Panc1 (cell line): ENCODE measurements at regions not wholly inside any gene's neighbourhood (a gene's known extent, or its start where the extent isn't known, plus 50 kb on each side); places are given as distances from the start of the nearest gene placed in this dataset.

Source experiments
- ATAC-seq: fragments of 200-7000 bp; cut with Tn5 transposase; 2 replicates; pipeline ENCODE4 v1.9.1; 2020; ENCODE audit warnings: mild to moderate bottlenecking, moderate library complexity
- BruUV-seq: library from RNA; stranded (reverse); fragments of 400-500 nt; replicated peaks from 2 replicates; lab custom pipeline; 2021; lab: Mats Ljungman, UMichigan
- CTCF ChIA-PET: fragments of 300-600 bp; sonication (Branson Sonifier 250); formaldehyde crosslinking; loops from one replicate; lab custom pipeline; 2022; ENCODE audit warnings: antibody characterized with exemption; lab: Charles Lee
- POLR2A ChIA-PET: fragments of 300-600 bp; sonication (Branson Sonifier 250); formaldehyde crosslinking; loops from one replicate; lab custom pipeline; 2022; ENCODE audit warnings: antibody characterized with exemption; lab: Charles Lee
- DNase-seq: peaks from one replicate; pipeline ENCODE4 v3.0.0-alpha.2; 2010; ENCODE audit warnings: low read depth, low spot score
- H3K27ac ChIP-seq: 2 replicates; pipeline ENCODE4 v1.5.1; 2011; ENCODE audit warnings: mild to moderate bottlenecking, low read length, inconsistent platforms
- H3K27me3 ChIP-seq: fragments of 200-500 bp; sonication (Bioruptor generic); 2 replicates; pipeline ENCODE4 v1.6.0; 2014; ENCODE audit warnings: low read length, inconsistent platforms; ENCODE audit not compliant: control insufficient read depth, insufficient read depth
- H3K36me3 ChIP-seq: fragments of 200-500 bp; sonication (Bioruptor generic); 2 replicates; pipeline ENCODE4 v1.5.1; 2014; ENCODE audit warnings: inconsistent platforms, mild to moderate bottlenecking, low read length, moderate library complexity; ENCODE audit not compliant: control insufficient read depth, insufficient read depth
- H3K4me1 ChIP-seq: 2 replicates; pipeline ENCODE4 v1.5.1; 2011; ENCODE audit warnings: inconsistent platforms, mild to moderate bottlenecking, low read length, moderate library complexity; ENCODE audit not compliant: control insufficient read depth, insufficient read depth
- H3K4me3 ChIP-seq, 2 experiments: 2 replicates each; pipeline ENCODE4 v1.5.1; 2011 to 2012; ENCODE audit warnings: low read depth in 2 of 2, low read length in 2 of 2, mild to moderate bottlenecking in 2 of 2, inconsistent platforms in 1 of 2, moderate library complexity in 1 of 2
- H3K9me3 ChIP-seq: fragments of 200-500 bp; sonication (Bioruptor generic); 2 replicates; pipeline ENCODE4 v1.5.1; 2014; ENCODE audit warnings: low read depth, mild to moderate bottlenecking, inconsistent platforms, low read length, moderate library complexity; ENCODE audit not compliant: control insufficient read depth, insufficient read depth
- POLR2AphosphoS5 ChIP-seq: IDR thresholded peaks from 2 replicates; pipeline ENCODE4 v1.6.1; 2012; ENCODE audit warnings: mild to moderate bottlenecking, low read depth, low read length, moderate library complexity
- SIN3A ChIP-seq: IDR thresholded peaks from 2 replicates; pipeline ENCODE4 v1.6.1; 2012; ENCODE audit warnings: low read depth, mild to moderate bottlenecking, low read length, moderate library complexity, borderline replicate concordance; ENCODE audit not compliant: insufficient read depth
- TCF7L2 ChIP-seq: IDR thresholded peaks from 2 replicates; pipeline ENCODE4 v1.6.1; 2011; ENCODE audit warnings: mild to moderate bottlenecking, low read depth, low read length, inconsistent platforms
- in situ Hi-C: cut with HindIII; loops from 2 replicates; pipeline ENCODE4 v1.10.0; 2016; ENCODE audit warnings: low sequenced_read_pairs, low pct_unique_long_range_greater_than_20kb
- intact Hi-C: fragments of 100-400 bp; cut with micrococcal nuclease; formaldehyde crosslinking; loops from one replicate; pipeline ENCODE4 v1.10.0; 2022; ENCODE audit not compliant: unreplicated experiment
- TF ChIP-seq, protein P1 (sequence below), 2 experiments: IDR thresholded peaks; 2 replicates each; pipeline ENCODE4 v1.6.1; 2011 to 2012; ENCODE audit warnings: low read depth in 2 of 2, control low read depth in 1 of 2, low read length in 1 of 2, mild to moderate bottlenecking in 1 of 2, moderate library complexity in 1 of 2; ENCODE audit not compliant: insufficient read depth in 1 of 2
- TF ChIP-seq, protein P2 (sequence below): fragments of 450-650 bp; IDR thresholded peaks from 2 replicates; pipeline ENCODE4 v1.5.1; 2017; ENCODE audit warnings: mild to moderate bottlenecking

DNA sequence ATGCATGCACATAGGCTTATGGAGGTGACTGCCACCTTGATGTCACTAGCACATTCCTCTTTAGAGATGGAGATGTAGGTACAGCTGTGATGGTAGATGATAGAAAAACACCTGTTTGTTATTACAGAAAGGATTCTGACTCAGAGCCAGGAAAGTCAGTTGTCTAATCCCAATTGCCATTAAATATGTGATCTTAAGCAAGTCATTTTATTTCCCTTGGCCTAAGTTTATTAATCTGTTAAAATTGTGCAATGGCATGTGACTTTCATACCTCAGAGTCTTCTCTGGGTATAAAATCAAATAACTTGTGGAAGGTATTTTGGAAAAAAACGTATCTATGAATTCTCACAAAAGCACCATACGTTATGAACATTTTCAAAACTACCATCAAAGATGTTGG, 123.9 kb upstream of the BET1 start:
- H3K9me3 ChIP-seq: no peaks in the 10 kb centered on the region
- CTCF ChIA-PET: no interaction called here
- ATAC-seq (no peak), DNase-seq (no peak)
- no peak overlapping the region for H3K27ac ChIP-seq
- TF ChIP-seq, protein P1, sequence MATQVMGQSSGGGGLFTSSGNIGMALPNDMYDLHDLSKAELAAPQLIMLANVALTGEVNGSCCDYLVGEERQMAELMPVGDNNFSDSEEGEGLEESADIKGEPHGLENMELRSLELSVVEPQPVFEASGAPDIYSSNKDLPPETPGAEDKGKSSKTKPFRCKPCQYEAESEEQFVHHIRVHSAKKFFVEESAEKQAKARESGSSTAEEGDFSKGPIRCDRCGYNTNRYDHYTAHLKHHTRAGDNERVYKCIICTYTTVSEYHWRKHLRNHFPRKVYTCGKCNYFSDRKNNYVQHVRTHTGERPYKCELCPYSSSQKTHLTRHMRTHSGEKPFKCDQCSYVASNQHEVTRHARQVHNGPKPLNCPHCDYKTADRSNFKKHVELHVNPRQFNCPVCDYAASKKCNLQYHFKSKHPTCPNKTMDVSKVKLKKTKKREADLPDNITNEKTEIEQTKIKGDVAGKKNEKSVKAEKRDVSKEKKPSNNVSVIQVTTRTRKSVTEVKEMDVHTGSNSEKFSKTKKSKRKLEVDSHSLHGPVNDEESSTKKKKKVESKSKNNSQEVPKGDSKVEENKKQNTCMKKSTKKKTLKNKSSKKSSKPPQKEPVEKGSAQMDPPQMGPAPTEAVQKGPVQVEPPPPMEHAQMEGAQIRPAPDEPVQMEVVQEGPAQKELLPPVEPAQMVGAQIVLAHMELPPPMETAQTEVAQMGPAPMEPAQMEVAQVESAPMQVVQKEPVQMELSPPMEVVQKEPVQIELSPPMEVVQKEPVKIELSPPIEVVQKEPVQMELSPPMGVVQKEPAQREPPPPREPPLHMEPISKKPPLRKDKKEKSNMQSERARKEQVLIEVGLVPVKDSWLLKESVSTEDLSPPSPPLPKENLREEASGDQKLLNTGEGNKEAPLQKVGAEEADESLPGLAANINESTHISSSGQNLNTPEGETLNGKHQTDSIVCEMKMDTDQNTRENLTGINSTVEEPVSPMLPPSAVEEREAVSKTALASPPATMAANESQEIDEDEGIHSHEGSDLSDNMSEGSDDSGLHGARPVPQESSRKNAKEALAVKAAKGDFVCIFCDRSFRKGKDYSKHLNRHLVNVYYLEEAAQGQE (IDR thresholded peaks at IDR 0.05; ENCODE audit: insufficient read depth in 1 of 2, low read depth in 2 of 2, low read length in 1 of 2): no peak
- TF ChIP-seq, protein P2, sequence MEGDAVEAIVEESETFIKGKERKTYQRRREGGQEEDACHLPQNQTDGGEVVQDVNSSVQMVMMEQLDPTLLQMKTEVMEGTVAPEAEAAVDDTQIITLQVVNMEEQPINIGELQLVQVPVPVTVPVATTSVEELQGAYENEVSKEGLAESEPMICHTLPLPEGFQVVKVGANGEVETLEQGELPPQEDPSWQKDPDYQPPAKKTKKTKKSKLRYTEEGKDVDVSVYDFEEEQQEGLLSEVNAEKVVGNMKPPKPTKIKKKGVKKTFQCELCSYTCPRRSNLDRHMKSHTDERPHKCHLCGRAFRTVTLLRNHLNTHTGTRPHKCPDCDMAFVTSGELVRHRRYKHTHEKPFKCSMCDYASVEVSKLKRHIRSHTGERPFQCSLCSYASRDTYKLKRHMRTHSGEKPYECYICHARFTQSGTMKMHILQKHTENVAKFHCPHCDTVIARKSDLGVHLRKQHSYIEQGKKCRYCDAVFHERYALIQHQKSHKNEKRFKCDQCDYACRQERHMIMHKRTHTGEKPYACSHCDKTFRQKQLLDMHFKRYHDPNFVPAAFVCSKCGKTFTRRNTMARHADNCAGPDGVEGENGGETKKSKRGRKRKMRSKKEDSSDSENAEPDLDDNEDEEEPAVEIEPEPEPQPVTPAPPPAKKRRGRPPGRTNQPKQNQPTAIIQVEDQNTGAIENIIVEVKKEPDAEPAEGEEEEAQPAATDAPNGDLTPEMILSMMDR: no peak
- no peak for TF ChIP-seq TCF7L2
- no peak for TF ChIP-seq SIN3A
- TF ChIP-seq POLR2AphosphoS5: no peak
- no peaks in the 10 kb centered on the region; the same call in 1 of the 2 replicates for H3K27me3 ChIP-seq
- intact Hi-C loops: no loop called here
- H3K4me3 ChIP-seq: no peak overlapping the region
- BruUV-seq: no TSS peak
- POLR2A ChIA-PET: no interaction called here
- no peaks in the 10 kb centered on the region for H3K36me3 ChIP-seq
- H3K4me1 ChIP-seq: no peaks in the 10 kb centered on the region; the same call in 1 of the 2 replicates
- in situ Hi-C loops: no loop called here

- intact Hi-C loops: no loop called here
- TF ChIP-seq TCF7L2 (peak; percentile 45; the same call in 1 of the 2 replicates), SIN3A (no peak), POLR2AphosphoS5 (no peak)
- TF ChIP-seq, protein P2: no peak
- no peak overlapping the region for H3K4me3 ChIP-seq
- CTCF ChIA-PET: interaction anchor here (0.8 kb wide), 1 partner anchor 510 kb away, joined by 6 read pairs; no protein-coding TSS in a partner anchor
- no peak overlapping the region; the same call in 1 of the 2 replicates for H3K27ac ChIP-seq
- BruUV-seq: no TSS peak
- POLR2A ChIA-PET: no interaction called here
- ATAC-seq (peak; percentile 84), DNase-seq (peak; percentile 27)
- no peaks in the 10 kb centered on the region for H3K9me3 ChIP-seq
- H3K36me3 ChIP-seq: no peaks in the 10 kb centered on the region
- H3K27me3 ChIP-seq: no peaks in the 10 kb centered on the region
- in situ Hi-C loops: no loop called here
- no peaks in the 10 kb centered on the region; the same call in 1 of the 2 replicates for H3K4me1 ChIP-seq
These were observed 125.4 kb upstream of the BET1 start for GRCh38 chr7:94129443-94130140.
